HG02798 (cell line): ENCODE measurements at regions not wholly inside any gene's neighbourhood (a gene's known extent, or its start where the extent isn't known, plus 50 kb on each side); places are given as distances from the start of the nearest gene placed in this dataset.
"Not testable (repeated sequence)": the region's sequence is repeated elsewhere in the genome, so short reads cannot be mapped to it uniquely, and the experiment has no call there.

ENCODE experiments used
- ATAC-seq: cut with Tn5 transposase; IDR thresholded peaks from one replicate; pipeline ENCODE4 v1.9.1; 2021; ENCODE audit warnings: mild to moderate bottlenecking; ENCODE audit not compliant: unreplicated experiment, poor library complexity

DNA sequence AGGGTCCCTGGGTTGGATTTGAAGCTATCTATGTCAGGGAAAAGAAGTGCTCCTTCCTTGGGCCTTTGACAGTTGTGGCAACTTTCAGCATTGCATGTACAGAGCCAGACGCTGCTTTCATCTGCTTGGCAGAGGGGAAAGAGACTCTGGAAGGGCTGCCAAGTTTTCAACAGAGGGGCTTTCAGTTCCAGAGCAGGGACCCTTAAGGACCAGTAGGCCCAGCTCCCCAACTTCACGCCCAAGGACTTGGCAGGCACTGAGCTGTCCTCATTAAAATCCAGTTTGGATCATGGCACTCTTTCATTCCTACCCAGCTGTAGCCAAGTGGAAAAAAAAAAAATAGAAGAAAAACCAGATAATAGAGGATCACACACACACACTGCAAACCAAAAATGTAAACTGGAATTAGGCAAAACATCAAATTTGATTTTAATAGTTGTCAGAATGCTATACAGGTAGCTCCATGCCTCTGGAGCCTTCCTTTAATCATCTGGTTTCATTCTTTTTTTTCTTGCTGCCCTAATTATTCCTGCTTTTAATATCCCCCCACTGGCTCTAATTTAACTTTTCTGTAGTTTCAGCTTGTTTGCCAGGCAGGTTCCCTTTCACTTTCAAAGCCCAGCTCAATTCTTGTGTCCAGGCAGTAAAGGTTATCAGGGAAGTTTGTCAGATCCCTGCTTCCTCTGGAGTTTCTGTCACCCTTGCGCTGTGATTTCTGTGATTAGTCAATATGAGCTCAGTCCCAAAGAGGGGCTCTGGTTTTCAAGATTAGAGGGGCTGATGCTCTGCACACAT is 702.6 kb upstream of the CDH8 start:
- no peak for ATAC-seq

DNA sequence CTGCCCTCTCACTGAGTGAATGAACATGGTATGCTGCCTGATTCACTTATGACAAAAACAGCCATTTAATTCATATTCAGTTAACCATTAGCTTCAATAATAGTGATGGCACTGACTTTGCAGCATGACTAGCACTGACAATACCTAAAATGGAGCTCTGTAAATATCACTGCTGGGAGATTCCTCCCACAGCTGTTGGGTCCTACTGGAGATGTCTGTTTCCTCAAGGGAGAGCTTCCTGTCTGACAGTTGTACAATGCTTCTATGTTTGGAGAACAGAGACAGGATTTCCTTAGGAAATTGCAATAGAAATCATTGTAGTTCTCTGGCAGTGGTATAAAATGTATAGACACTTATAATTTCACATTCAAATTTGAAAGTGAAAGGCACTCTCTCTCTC is 695.9 kb upstream of the CDH8 start:
- no peak for ATAC-seq

DNA sequence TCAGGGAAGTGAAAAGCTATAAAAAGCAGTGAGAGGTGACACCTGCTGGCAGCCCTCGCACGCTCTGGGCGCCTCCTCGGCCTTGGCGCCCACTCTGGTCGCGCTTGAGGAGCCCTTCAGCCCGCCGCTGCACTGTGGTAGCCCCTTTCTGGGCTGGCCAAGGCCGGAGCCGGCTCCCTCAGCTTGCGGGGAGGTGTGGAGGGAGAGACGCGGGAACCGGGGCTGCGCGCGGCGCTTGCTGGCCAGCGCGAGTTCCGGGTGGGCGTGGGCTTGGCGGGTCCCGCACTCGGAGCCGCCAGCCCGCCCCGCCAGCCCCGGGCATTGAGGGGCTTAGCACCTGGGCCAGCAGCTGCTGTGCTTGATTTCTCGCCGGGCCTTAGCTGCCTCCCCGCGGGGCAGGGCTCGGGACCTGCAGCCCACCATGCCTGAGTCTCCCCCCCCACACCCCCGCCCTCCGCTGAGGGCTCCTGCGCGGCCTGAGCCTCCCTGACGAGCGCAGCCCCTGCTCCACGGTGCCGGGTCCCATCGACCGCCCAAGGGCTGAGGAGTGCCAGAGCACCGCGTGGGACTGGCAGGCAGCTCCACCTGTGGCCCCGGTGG is 688.5 kb upstream of the CDH8 start:
- not testable (repeated sequence) for ATAC-seq

DNA sequence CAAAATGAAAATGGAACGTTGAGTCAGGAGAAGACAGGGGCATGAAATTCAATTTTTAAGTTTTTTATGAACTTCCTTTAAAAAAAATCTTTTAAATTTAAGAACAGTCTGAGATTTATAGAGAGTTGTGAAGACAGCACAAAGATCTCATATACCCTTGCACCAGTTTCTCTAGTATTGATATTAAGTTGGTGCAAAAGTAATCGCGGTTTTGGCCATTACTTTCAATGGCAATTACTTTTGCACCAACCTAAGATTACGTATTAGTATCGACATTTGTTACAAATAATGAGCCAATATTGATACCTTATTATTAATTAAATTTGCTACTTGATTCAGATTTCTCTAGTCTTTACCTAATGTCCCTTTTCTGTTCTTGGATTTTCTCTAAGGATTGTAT is 684.4 kb upstream of the CDH8 start:
- no peak for ATAC-seq

DNA sequence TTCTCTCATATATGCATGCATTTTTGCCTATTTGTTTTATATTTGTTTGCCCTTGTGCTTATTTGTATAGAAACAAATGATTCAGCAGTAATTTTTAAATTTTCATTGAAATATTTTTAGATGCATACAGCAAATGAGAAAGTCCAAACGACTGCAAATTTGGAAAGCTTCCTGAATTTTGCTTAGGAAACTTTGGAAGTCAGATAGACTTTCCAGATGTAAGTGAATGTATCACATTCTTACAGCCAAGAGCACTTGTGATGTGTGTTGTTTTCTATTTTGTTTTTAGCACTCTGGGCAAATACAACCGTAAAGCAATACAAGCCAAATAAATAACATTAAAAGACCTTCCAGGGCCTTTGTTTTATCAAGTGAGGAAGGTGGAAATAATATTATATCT is 680.8 kb upstream of the CDH8 start:
- no peak for ATAC-seq

DNA sequence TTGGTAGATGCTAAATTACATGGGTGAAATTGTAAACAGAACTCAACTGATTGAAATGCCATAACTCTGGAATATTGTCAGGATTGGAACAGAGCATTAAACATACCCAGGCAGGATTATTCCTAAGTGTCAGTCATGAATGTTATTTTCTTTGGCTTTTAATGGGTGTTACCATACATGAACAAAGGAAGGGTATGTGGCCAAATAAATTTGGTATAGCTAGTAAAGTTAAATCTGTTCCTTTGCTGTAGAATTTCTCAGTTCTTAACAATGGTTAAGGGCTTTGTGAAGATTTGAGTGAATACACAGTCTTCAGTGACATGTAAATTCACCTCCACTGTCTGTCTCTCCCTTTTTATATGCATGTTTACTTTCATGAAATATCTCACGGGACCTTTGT is 679.5 kb upstream of the CDH8 start:
- ATAC-seq = no peak

DNA sequence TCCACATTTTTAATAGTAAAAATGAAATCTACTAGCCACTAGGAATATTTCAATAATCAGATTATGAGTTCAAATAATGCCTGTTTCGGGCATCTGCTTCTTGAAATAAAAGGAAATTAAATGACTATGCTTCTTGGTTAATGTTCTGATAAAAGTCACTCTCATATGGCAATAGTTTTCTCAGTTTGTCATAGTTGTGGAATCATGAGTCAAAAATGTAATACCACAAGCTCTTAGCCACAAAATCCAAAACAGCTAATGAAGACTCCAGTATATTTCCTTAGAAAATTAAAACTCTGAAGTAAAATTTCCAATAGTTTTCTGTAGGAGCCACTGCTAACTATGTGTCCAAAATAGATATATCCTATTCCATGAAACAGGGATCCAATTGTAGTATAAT is 676.3 kb upstream of the CDH8 start:
- ATAC-seq = no peak

DNA sequence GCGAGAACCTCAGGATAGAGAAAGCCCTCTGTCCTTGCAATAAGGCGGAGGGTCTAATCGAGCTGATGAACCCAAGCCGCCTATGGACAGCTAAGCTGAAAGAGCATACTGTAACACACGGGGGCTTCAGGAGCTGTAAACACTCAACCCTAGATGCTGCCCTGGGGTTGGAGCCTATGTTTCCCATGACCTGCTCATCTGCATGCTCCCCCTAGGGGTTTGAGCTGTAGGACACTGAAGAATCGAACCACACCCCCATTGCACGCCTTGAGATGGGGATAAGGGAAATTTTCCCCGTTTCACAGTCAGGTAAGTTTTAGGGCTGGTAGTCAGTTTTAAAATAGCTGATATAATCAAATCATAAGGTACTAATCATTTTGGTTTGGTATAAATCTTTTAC is 675.6 kb upstream of the CDH8 start:
- ATAC-seq = no peak

DNA sequence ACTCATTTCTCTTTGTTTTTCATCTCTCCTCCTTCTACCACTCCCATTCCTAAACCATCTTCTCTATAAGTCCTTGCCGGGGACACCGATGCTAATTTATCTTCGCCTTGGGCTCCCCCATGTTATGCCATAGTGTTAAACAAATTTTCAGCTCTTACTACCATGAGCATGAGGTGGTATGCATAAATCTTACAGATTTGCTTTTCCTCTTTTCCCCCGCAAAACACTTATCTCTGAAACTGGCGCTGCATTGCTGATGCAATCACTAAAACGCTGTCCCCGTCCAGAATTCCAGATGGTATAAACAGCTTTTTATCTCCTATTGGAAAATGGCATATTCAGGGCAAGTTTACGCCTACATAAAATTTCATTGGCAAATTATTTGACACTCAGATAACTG is 673.6 kb upstream of the CDH8 start:
- ATAC-seq = no peak

DNA sequence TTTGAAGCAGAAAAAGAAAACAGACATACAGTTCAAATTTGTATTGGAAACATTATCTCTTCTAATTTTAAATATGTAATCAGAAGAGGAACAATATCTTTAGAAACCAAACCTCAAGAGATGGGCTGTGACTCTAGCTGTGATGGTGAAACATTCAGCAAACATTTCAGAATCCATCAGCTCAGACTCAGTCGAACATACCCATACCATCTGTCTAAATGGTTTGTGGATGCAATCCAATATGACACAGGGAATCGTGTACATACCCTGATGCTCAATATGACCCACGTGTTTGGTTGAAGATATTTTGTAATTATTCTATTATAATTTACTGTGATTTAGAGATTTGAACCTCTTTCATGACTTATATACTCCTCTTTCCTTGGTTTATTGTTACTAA is 665.2 kb upstream of the CDH8 start:
- no peak for ATAC-seq

DNA sequence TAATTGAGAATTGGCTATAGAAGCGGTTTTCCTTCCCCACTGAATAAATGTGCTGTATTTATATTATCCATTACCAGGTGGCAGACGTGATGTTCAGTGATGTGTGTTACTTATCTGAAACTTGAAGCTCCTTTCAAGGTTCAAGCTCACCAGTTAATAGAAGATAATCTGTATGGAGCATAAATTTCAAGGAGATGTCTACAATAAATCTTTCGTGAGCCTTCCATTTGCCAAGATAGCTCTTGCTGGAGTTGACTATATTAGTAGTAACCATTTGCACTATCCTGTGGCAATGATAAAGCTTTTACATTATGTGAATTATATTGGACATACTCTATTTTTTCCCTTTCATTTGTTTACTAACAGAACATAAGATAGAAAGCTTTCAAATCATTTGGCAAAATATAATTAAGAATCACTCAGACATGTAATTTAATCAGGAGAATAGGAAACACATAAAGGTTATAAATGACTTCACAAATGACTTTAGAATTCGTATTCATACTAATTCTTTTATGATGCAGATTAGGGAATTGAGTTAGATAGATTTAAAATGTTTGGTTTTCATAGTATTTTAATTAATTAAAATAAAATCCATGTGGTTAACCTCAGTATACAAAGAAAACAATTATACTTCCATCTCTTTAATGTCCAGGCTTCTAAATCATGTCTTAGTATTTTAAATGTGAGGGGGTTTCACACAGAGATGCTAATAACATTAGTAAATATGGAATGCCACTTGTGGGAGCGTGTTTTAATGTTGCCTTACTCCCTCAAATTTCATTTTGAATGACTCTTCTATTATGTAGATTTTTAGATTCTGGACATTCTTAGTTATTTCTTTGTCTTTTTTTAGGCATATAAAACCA is 664.4 kb upstream of the CDH8 start:
- ATAC-seq = no peak

DNA sequence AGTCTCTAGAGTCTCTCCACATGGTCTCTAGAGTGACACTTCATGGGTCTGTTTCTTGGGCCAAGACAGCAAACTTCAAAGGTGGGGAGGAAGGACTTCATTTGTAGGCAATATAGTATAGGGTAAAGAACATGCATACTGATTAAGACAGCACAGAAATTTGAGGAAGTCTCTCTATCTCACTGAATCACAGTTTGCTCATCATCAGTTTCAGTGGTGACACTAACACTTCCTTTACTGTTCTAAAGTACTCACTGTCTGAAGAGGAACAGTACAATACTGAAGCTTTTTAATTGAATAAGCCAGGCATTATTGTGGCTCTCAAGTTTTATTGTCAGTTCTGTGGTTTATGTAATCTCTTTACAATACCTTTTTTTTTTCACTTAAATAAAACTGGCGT is 656.4 kb upstream of the CDH8 start:
- peak; percentile 63 for ATAC-seq

DNA sequence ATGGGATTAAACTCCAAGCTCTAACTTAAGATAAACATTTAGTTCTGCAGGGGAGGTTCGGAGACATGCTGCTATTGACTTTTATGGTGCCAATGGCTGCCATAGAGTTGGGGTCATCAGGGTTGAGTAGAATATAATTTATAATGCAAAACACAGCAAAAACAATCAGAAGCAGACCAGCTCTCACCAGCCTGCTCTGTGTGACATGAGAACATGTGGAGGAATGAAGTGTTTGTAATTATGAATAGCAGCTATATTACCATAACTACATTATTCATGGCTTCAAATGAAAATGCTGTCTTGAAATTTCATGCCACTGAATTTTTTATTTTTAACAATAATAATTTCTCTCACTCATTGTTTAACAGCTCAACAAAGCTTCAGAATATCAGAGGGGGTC is 645.6 kb upstream of the CDH8 start:
- no peak for ATAC-seq

DNA sequence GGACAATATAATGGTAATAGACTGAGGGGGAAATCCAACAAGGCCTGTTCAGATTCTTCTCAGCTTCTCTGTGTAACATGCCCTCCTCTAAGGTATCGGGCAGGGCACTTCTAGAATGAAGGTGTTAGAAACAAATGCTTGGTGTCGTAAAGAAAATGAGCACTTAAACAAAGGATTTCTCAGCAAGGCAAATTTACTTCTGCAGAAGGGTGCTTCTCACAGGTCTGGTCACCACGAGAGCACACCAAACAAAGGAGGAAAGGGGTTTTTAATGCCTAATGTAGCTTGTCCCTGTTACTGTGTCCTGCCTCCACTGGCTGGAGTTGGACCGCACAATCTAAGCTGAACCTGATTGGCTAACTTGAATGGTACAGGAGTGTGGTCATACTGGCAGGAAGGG is 642.6 kb upstream of the CDH8 start:
- no peak for ATAC-seq

DNA sequence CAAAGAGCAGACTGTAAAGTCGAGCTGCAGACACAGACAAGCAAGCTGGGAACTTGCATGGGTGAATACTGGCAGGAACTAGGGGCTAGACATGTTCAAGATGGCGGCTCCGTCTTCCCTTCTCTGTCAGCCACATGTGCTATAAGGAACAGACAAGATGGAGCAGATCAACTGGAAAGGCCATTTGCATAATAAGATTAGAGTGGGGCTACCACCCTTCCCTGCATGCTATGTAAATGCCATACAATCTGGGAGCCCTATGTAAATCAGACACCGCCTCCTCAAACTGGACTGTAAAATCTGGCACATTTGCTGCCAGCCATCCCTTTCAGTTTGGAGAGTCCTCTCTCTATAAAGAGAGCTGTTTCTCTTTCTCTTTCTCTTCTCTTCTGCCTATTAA is 640.1 kb upstream of the CDH8 start:
- ATAC-seq = no peak

DNA sequence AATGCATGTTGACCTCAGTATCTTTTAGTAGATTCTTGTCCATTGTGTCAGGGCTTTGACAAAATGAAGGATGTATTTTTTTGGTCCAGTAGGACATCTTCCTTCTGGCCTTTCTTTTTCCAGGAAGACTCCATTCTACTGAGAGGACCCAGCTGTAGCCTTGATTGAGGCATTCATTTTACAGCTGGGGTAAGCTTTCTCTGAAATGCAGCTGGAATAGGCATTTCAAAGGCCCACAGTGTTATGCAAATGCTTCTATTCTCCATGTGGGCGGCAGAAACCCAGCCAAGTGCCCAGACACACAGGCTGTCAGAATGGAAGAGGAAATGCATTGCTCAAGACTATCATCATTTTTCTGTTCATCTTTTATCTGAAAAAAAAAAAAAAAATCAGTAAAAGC is 629.0 kb upstream of the CDH8 start:
- ATAC-seq = no peak

DNA sequence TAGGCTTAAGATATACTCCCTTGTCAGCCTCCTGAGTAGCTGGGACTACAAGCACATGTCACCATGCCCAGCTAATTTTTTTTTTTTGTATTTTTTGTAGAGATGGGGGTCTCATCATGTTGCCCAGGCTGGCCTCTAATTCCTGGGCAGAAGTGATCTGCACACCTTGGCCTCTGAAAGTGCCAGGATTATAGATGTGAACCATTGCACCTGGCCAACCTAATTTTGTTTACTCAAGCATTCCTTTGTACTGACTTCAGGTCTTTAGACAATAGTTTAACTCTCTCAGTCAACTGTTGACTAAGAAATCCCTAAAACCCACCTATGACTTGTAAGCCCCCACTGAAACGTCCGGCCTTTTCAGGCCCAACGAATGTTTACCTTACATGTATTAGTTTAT is 628.3 kb upstream of the CDH8 start:
- ATAC-seq = no peak

DNA sequence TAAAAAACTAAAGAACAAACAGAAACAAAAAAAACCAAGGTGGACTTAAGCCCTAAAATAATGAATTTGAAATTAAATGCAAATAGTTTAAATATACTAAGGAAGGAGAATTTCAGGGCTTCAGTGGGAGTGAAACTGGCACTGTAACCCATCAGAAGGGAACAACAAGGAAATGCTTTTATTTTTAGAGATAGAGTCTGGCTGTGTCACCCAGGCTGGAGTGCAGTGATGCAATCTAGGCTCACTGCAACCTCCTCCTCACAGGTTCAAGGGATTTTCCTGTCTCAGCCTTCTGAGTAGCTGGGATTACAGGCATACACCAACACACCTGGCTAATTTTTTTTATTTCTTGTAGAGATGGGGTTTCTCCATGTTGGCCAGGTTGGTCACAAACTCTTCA is 625.2 kb upstream of the CDH8 start:
- no peak for ATAC-seq

DNA sequence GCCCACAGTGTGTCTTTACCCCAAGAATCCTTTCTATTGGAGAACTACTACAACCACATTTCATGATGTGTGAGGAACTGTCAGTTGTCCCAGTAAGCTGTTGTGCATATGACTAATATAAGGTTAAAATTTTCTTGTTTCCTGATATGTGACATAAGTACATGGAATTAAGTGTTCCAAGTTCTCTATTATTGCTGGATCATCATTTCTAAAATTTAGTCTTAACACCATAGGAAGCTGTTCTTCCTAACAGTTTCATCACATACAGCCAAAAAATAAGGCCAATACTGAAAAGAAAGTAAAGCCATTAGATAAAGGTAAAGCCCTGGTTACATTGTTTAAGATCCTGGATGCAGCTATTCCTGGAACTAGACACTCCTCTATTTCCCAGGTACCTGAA is 620.9 kb upstream of the CDH8 start:
- no peak for ATAC-seq

DNA sequence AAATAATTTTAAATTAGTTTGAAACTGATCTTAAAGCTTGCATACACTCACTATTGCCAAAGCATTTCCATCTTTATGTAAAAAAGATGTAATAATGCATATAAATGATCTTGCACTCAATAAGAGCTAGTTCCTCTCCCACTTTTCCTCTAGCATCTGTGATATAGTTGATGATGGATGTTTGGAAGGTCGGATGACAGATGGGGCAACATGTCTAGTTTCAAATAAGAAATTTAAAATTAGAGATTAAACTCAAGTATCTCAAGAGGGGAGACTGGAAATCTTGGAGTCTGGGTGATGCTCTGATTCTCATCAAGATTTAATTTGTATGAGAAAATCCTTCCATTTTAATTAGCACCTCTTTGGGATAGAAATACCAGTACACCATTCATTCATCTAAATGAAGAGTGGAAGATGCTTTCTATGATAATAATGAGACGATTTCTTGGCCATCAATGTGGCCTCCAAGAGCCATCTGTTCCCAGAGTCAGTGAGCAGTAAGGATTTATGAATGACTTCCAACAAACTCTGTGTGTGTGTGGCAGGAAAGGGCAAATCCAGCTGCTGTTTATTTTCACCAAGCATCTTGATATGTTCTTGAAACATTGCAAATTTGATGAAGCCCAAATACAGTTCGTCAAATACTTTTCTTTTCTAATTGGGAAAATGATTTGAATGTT is 616.3 kb upstream of the CDH8 start:
- ATAC-seq = no peak

DNA sequence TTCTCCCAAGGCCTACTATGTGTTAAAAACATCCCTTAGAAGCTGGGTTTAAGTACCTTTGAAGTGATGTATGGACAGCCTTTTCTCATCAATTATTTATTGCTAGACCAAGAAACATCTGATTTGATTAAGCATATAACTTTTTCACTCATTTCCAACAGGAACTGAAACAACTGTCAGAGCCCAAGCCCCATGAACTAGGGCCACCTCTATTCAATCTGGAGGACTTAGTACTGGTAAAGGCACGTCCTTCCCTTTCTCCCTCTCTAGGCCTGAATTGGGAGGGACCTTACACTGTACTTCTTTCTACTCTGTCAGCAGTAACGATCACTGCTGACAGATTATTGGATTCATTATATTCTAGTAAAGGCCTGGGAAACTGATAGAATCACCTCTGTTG is 612.0 kb upstream of the CDH8 start:
- no peak for ATAC-seq
